ENCODE measurements at regions not wholly inside any gene's neighbourhood (a gene's known extent, or its start where the extent isn't known, plus 50 kb on each side); places are given as distances from the start of the nearest gene placed in this dataset.

- TF ChIP-seq POLR2AphosphoS5 (IDR thresholded peaks at IDR 0.05; ENCODE audit: low read depth, low read length) (no peak), POLR2A (IDR thresholded peaks at IDR 0.05; ENCODE audit: low read depth, low read length) (no peak), TAF1 (IDR thresholded peaks at IDR 0.05; ENCODE audit: low read depth, low read length) (no peak)
Measured at GRCh38 chr10:109780997-109781396, 142.3 kb downstream of the XPNPEP1 start.
